ENCODE measurements at regions not wholly inside any gene's neighbourhood (a gene's known extent, or its start where the extent isn't known, plus 50 kb on each side); places are given as distances from the start of the nearest gene placed in this dataset.

GRCh38 chr11:134753771-134754520, 341.9 kb upstream of the B3GAT1 start:
- TF ChIP-seq POLR2A (IDR thresholded peaks at IDR 0.05; ENCODE audit: low read length): no peak
- TF ChIP-seq GATA1 (IDR thresholded peaks at IDR 0.05; ENCODE audit: low read depth, low read length): no peak
